GM21529 (cell line): ENCODE measurements at regions not wholly inside any gene's neighbourhood (a gene's known extent, or its start where the extent isn't known, plus 50 kb on each side); places are given as distances from the start of the nearest gene placed in this dataset.

ENCODE experiments used
- ATAC-seq: cut with Tn5 transposase; IDR thresholded peaks from one replicate; pipeline ENCODE4 v1.9.1; 2021; ENCODE audit not compliant: unreplicated experiment

DNA sequence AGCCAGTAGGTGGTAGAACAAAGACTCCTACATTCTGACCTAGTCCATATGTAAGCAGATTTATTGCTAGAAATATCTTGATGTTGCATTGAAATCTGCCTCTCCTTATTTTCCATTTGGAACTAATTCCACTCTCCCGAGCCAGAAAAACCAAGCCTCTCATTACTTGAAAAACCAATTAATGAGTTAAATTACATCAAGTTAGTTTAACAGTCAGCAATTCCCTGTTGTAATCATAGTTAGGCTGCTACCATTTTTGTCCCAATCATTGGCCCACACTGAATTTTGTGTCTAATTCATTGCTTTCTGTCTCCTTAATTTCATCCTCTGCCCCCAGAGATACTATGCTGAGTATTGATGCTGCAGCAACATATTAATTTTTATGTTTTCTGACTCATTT, 168.3 kb upstream of the TNP1 start:
- ATAC-seq, result no peak

GRCh38 chr2:217027414-217027813, 167.6 kb upstream of the TNP1 start:
- ATAC-seq, result no peak

DNA sequence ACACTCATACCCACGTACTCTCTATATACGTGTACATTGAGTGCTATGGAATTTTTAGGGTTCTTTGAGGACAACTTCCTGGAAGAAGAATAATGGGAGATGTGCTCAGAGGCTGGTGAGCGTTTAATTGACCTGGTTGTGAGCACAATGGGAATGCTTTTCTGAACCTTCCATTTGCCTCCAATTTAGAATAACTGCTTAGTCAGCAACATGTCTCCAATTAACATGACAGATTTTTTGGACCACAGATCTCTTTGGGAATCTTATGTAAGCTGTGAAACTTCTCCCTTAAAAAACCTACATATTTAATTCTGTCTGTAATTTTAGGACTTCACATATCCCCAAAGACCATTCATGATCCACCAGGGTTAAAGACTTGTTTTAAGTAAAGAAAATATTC, 166.7 kb upstream of the TNP1 start:
- no peak for ATAC-seq

DNA sequence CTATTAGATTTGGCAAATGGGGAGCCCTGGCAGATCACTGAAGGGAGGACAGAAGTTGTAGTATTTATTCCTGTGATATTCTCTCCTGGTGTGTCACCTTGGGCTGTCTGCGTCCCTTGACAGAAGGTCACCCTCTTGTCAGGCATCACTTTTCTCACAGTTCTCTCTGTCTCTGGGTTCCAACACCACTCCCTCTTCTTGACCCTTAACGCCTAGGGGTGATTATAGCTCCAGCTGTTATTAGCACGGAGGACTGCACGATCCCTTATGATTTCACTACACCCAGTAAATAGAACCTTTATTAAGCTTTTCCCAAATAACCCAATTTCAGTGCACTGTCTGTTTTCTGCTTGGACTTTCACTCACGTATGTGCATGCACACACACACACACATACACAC, 166.3 kb upstream of the TNP1 start:
- no peak for ATAC-seq

DNA sequence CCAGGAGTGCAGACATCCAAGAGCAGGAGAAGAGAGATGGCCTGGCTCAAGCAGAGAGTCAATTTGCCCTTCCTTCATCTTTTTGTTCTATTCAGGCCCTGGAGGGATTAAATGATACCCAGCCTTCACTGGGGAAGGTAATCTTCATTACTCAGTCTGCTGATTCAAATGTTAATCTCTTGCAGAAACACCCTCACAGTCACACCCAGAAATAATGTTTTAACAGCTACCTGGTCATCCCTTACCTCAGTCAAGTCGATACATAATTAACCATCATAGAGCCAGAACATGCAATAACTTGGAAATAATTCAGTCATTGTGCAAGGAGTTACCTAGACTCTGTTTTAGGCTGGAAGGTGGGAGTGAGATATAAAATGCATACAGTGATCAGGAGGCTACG, 163.7 kb upstream of the TNP1 start:
- ATAC-seq, result no peak

GRCh38 chr2:217017456-217018252, 157.8 kb upstream of the TNP1 start:
- ATAC-seq, result no peak

- ATAC-seq, result no peak
Measured at GRCh38 chr2:217016796-217017419, 157.0 kb upstream of the TNP1 start.

DNA sequence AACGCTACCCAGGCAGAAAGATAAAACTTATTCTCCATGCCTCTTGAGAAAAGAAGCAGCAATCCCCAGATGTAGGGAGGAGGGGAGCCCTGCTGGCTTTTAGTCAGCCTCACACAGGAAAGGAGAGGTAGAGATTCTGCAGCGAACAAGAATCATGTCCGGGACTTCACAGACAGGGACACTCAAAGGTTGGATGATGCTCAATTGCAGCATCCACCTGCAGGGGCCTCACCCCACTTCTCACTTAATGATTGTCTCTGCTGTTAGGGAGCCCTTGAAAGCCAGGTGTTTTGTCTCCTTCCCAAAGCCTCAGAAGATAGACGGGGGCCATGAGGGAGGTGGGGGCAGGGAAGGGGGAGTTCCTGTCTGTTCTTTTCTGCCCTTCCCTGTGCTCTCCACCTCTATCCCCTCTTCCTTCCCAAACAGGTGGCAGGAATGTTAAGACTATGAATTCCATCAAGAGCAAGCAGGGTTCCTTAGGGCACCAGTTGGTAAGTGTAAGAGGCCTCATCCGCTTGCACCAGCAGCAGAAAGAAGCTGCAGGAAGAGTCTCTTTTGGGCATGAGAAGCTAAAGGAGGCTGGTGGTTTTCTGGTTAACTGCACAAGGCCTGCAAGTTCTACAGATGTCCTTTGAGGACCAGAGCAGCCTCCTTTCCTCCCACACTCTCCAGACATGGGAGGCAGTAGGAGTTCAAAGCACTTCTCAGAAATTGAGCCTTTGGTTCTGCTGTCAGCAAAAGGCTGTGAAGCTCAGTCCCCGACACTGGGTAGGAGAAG, 154.7 kb upstream of the TNP1 start:
- no peak for ATAC-seq

GRCh38 chr2:217013926-217014325, 154.1 kb upstream of the TNP1 start:
- ATAC-seq, result no peak

GRCh38 chr2:217011576-217011975, 151.7 kb upstream of the TNP1 start:
- ATAC-seq, result no peak

DNA sequence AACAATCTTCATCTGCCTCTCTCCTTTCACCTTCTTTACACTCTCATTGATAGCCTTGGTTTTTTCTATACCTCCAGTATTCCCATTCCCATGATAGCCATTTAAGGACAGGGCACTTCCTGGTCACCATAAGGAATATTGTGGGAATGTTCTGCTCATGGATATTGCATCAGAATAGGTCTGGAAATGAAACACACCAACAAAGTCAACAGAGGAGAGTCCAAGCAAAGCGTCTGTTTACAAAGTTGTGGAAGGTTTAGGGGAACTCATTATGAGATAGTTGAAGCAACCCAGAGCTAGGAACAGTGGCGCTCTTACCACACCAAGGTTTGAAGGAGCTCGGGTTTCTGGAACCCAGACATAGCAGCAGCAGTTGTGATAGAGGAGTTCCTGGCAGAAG, 150.3 kb upstream of the TNP1 start:
- ATAC-seq, result no peak

GRCh38 chr2:217008794-217009193, 148.9 kb upstream of the TNP1 start:
- no peak for ATAC-seq

DNA sequence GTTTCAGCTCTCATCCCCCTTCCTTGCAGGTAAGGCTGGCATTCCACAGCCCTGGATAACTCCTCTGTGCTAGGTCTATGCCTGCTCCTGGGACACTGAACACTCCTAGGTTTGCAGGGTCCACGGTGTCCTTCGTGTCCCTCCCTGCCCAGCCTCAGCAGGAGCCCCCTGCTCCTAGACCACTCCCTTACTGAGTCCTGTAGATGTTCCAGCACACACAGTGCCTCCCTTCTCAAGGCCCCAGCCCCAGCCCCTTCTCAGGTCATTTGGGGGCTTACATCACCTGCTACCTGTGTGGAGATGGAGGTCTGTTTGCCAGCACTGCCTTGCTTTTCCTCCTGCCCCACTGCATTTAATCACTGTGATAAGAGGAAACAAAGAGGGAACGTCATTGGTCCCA, 146.4 kb upstream of the TNP1 start:
- no peak for ATAC-seq

DNA sequence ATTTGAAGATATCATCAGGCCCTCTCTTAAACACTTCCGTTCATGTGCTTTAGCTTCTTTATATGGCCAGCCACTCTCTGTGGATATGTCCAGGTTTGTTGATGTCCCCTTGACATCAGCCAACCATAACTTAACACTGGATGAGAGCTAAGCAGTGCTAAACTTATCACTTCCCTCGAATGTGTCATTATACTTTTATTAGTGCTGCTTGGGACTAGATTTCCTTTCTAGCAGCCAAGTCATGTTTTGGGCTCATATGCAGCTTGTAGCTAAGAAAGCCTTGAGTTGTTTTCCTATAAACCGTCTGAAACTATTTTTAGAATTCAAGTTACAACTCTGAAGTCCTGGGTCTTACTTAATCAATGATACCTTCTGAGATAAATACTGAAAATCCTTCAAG, 144.8 kb upstream of the TNP1 start:
- ATAC-seq, result no peak

DNA sequence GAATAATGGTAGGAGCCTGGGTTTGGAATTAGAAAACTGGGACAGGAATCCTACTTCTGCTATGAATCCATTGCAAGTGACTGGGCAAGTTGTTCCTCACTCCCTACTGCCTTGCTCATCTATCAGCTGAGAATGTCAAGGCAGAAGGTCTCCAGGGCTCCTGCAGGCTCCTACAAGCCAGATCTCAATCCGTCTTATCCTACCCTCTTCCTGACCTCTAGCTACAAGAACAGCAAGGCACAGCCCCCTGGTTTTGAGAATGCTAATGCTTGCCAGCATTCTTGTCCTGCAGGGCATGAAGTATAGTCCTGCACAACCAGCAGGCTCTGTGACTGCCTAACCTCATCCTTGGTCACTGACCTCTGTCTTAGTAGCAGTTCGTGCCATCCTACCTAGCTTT, 141.9 kb upstream of the TNP1 start:
- ATAC-seq, result no peak

GRCh38 chr2:217000406-217000805, 140.5 kb upstream of the TNP1 start:
- no peak for ATAC-seq

DNA sequence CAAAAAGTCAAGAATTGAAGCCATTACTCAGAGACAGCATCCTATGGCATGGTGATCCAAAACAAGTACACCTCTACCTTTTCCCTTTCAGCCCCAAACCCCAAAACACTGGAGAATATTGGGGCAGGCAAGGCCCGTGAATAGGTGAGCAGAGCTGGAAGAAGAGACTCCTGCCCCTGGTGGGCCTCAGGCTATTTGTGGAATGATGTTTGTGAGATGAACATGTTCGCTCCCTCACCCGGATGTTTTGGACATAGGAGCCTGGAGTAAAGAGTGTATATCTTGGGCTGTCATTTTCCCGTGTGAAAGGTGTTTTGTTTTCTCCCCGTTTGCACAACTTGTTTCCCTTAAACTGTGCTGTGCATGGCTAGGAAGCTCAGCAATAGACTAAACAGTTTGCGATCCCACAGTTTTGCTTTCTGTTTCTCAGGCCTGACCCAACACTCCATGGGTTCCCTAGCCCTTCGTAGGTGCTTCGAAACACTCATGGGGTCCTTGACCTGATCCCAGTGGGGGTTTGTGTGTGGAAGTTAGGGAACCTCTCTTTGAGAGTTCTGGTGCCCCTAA, 136.5 kb upstream of the TNP1 start:
- ATAC-seq, result no peak

- no peak for ATAC-seq
Measured at GRCh38 chr2:216994353-216994854, 134.5 kb upstream of the TNP1 start.

- ATAC-seq, result no peak
Measured at GRCh38 chr2:216992056-216992675, 132.3 kb upstream of the TNP1 start.

GRCh38 chr2:216991563-216991962, 131.7 kb upstream of the TNP1 start:
- no peak for ATAC-seq
